ENCODE measurements at regions not wholly inside any gene's neighbourhood (a gene's known extent, or its start where the extent isn't known, plus 50 kb on each side); places are given as distances from the start of the nearest gene placed in this dataset.
A peak's percentile ranks its signal among the peaks of the same experiment; 100 is the strongest.

GRCh38 chr6:156028335-156029131 lies 572.9 kb upstream of the NOX3 start:
- peak; percentile 25 for DNase-seq

- DNase-seq = no peak
Measured at GRCh38 chr6:156027248-156027626, 571.6 kb upstream of the NOX3 start.

GRCh38 chr6:156026486-156027247 lies 571.0 kb upstream of the NOX3 start:
- no peak for DNase-seq

- no peak for DNase-seq
Measured at GRCh38 chr6:156024339-156024738, 568.7 kb upstream of the NOX3 start.

- DNase-seq = no peak
Measured at GRCh38 chr6:156021746-156022396, 566.2 kb upstream of the NOX3 start.

GRCh38 chr6:156017838-156018237 lies 562.2 kb upstream of the NOX3 start:
- no peak for DNase-seq

GRCh38 chr6:156016186-156016976 lies 560.7 kb upstream of the NOX3 start:
- DNase-seq = no peak

GRCh38 chr6:156013155-156013554 lies 557.5 kb upstream of the NOX3 start:
- no peak for DNase-seq

- DNase-seq = no peak
Measured at GRCh38 chr6:156009656-156010055, 554.0 kb upstream of the NOX3 start.

- DNase-seq = no peak
Measured at GRCh38 chr6:156004796-156005195, 549.2 kb upstream of the NOX3 start.

- no peak for DNase-seq
Measured at GRCh38 chr6:155996151-155996550, 540.5 kb upstream of the NOX3 start.

- DNase-seq = no peak
Measured at GRCh38 chr6:155995281-155995680, 539.6 kb upstream of the NOX3 start.

GRCh38 chr6:155994086-155994485 lies 538.4 kb upstream of the NOX3 start:
- DNase-seq = no peak

GRCh38 chr6:155993240-155993639 lies 537.6 kb upstream of the NOX3 start:
- DNase-seq = no peak

- DNase-seq = no peak
Measured at GRCh38 chr6:155985660-155986138, 530.1 kb upstream of the NOX3 start.

GRCh38 chr6:155980768-155981079 lies 525.1 kb upstream of the NOX3 start:
- DNase-seq = no peak

- no peak for DNase-seq
Measured at GRCh38 chr6:155980014-155980767, 524.6 kb upstream of the NOX3 start.

- DNase-seq = no peak
Measured at GRCh38 chr6:155975506-155975905, 519.9 kb upstream of the NOX3 start.

- DNase-seq = no peak
Measured at GRCh38 chr6:155974811-155975323, 519.2 kb upstream of the NOX3 start.

- DNase-seq = no peak
Measured at GRCh38 chr6:155974359-155974758, 518.7 kb upstream of the NOX3 start.

GRCh38 chr6:155970876-155971708 lies 515.5 kb upstream of the NOX3 start:
- no peak for DNase-seq
